GM19240 (cell line): ENCODE measurements at regions not wholly inside any gene's neighbourhood (a gene's known extent, or its start where the extent isn't known, plus 50 kb on each side); places are given as distances from the start of the nearest gene placed in this dataset.

Experiments
- DNase-seq: peaks from one replicate; pipeline ENCODE4 v3.0.0; 2011; ENCODE audit warnings: low spot score; ENCODE audit not compliant: insufficient read length

DNA sequence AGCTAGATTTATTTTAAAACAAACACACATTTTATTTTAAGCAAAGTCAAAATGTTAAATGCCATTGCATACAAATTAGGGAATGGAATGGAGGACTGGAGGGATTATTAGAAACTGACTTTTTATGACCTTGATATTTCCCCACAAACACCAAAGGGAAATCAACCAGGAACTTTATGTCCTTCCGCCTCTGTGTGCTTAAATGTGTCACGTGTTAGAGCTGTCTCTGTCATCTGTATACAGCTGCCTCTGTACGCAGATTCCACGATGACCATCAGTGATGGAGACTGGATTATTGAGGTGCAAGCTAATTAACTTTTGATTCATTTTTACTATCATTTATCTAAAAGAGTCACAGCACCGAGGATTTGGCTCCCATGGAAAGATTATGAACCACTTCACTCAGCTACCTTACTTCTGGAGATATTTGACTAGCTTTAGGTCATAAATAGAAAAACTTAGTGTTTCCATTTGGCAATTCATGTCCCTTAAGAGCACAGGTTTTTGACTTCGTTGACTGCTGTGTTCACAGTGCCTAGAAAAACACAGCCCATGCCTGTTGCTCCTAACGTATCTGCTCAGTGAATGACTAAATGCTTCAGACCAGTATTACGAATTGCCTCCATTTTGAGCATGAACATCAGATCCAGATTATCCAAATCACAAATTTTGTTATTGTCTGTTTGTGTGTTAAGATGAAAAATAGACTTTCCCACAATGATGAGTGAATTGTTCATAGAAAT is 1048.1 kb downstream of the MCTP2 start:
- DNase-seq, result no peak

DNA sequence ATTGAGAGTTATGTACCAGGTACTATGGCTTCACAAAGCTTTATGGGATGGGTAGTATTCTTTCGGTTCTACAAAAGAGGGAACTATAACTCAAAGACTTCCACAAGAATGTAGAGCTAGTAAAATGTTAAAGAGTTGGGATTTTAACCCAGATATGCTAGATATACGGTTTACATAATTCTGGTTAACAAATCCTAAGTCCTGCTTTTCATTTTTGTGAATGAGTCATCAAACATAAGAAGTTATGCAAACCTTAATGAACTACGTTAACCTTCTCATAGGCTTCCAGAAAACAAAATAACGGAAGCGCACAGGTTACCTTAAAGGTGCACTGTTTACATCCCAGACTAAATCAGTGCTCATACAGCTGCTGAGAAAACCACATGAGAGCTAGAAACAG is 1049.3 kb downstream of the MCTP2 start:
- no peak for DNase-seq

DNA sequence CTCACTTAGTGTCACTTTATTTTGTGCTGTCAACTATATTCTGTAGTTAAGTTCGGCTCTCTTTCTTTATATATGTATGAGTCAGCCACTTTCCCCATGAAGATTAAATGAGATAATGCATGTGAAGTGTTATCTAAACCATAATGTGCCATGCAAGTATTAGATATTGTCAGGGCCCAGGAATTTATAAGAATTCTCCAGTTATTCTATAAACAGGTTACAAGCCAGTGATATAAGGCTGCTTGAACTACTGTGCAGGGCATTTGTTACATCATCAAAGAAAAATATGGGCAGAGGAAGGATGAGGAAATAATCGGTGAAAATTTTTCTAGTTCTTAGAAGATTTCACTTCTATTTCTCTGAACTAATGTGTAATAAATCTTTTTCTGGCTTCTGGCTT is 1049.0 kb upstream of the NR2F2 start:
- no peak for DNase-seq

DNA sequence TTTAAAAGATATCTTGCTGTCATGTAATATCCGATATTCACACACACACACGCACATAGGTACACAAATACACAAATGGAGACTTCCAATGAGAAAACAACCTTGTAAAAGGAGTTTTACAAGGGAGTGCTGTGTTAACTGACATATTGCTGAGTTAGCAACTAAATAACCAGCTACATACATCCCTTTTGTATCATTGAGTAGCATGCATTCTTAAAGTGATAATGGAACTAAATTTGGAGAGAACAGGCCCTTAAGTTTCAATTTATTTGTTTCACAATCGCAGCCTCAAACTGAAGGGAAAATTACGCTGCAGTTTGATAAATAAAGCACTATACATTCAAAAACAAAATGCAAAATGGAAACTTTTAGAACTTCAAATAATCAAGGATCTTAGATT is 1046.0 kb upstream of the NR2F2 start:
- no peak for DNase-seq

DNA sequence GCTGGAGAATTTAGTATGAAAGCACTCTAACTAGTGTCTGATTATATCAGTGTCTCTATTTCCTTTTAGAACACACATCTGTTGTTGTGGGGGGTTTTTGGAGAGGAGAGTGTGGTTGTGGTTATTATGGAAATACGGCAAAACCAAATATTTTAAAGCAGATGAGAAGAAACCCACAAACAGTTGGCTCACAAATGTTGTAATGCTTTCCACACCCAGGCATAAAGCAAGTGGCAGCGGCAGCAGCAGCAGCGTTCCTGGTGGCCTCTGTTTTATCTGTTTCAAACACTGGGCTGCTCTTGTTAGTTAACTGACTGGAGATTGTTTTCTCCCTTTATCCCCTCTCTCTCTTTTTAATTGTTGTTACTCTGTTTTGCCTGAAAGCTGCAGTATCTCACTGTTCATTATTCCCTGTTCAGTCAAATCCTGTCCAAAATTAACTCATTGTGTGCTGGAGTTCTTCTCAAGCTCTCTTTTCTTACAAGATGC is 1045.5 kb upstream of the NR2F2 start:
- DNase-seq, result no peak

DNA sequence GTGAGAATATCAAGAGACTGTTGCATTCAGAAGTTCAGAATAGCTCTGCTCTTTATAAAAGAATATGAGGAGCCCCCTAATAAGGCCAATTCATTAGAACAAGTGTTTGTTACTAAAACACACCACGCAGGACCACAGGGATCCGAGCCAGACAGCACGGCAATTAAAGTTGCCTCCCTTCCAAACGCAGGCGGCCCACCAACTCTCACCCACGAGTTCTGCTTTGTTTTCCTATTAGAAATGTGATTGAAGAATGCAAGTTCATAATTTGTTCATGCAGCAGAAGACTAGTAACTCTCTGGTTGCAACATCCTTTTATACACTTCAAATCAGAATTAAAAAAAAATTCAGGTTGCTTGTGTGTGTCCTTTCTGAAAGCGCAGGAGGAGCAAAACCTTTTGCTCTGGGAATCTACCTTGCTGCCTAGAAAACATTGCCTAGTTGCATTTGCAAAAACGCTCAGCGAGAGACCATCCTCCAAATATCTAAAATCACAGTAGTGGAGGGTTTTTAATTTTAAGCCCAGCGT is 1044.1 kb upstream of the NR2F2 start:
- DNase-seq, result no peak

DNA sequence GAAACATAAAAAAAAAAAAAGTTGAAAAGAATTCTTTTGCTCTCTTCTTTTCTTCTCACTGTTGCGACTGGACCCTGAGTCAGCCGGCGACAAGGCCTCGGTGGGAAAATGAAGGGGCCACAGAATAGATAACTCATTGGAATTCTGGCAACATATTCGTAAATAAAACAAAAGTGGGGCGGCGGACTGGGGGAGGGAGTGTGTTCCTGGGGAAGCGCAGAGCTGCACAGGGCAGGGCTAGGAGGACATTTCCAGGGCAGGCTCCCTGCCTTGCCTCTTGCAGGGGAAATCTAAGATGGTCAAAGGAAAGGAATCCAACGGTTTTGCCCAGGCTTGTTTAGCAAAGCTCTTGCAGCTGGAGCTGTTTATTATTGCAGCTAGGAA is 1042.8 kb upstream of the NR2F2 start:
- DNase-seq, result no peak

DNA sequence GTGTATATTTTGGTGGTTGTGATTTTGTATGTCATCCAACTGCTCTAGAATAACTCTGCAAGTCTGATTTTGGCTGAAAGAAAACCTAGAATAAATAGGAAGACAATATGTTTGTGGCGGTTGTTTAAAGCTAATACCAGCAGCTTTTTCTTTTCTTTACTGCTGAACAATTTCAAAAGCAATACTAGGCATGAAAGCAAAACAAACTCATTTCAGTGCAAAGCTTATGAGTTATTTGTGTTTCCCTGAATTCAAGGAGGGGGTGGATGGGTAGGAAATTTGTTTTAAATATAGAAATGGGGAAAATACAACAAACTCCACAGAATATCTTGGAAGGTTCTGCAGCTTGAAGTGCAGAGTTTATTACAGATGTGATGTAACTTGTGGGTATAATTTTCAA is 1041.9 kb upstream of the NR2F2 start:
- no peak for DNase-seq

DNA sequence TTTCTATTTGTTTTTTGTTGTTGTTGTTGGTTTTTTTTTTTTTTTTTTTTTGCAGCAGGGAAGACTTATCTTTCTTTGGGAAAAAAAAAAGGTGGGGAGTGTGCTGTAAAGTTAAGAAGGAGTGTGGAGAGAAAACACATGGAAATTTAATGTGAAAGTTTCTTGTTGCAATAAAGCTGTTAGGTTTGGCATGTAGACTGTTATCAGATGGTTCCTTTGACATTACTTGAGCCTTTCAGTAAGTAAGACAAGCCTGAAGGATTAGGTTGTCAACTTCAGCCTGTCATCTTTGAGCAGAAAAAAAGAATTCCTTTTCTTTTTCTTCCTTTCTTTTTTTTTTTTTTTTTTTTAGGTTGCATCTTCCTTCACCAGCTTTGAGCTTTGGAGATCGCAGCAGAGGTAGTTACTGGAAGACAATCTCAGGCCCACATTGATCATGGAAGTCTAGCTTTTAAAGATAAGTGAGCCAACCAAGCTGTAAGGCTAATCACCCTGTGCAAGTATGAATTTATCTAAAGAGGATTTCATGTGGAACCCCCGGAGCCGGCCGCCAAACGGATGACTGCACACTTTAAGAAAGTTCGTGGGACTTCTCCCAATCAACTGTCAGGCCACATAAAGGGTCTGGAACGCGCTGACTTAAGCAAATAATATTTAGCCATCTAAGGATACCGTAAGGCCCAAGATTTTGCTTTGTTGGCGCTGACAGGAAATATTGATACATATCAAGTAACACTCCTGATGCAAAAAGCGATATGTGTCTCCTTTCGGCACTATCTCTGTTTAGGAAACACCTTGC is 1040.1 kb upstream of the NR2F2 start:
- no peak for DNase-seq

DNA sequence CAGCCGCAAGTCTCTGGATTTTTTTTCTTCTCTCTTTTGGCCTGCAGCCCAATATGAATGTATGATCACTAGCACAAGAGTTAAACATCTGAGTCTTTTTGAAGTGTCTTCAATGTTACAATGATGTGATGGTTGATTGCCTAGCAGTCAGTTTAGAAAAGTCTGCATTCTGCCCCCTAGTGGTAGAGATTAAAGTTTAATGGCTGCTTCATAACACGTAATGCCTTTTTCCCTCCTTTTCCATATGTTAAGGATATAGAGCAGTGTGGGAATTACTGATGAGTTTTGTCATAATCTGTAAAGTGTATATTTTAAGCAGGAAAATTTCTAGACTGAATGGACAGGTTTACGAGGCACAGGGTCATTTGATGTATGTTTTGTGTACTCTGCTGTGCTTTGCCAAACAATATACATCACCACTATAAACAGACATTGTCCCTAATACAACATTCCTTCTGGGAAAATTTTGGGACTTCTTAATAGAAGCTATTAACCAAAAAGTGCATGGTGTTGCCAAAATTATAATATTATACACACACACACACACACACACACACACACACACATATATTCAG is 1038.5 kb upstream of the NR2F2 start:
- DNase-seq, result no peak

DNA sequence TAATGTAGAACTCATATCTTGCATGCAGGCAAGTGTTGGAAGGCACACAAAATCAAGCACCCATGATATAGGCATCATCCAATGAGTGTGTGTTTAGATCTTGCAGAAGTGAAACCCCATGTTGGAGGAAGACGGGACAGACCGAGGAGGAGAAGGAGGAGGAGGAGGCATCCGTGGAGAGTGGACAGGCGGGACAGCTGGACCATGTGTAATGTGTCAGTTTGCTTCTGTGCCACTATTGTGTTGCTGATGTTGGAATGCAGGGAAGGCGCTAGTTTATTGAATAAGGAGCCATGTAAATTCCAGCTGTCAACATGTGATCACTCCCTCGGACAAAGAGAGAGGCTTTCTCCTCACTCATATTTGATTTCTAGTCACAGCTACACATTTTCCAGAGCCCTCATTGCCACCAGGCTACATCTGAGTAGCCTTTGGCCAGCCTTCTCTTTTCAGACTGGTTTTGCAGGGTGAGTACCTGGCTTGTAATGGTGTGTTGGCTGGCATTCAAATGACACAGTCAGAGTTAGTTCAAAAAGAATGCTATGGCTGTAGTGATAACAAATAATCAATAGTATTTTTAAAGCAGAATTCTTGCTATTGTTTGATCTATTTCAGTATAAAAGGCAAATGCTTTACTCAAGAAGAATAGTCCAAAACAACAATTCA is 1037.6 kb upstream of the NR2F2 start:
- DNase-seq, result no peak

DNA sequence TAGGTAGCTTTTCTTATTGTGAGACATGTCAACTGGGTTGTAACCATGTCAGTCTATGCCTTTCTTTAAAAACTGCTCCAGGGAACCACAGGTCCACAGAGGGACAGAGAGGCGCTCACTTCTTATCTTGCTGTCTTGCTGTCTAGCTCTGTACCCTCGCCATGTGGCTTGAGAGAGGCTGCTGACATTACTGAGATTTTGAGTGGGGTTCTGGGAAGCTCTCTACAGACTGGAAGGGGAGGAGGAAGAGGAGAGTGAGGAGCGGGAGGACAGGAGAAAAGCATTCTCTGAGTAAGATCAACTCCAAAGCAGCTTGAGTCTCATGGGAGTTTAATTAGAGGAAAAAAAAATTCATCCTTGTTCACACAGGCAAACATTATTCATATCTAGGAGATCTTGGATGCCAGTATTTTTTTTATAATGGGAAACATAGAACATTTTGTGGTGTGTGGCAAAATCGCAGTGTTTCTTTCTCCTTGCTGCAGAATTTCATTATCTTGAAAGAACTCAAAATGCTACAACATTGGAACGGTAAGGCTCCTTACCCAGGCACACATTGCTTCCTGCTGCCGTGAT is 1037.0 kb upstream of the NR2F2 start:
- no peak for DNase-seq

DNA sequence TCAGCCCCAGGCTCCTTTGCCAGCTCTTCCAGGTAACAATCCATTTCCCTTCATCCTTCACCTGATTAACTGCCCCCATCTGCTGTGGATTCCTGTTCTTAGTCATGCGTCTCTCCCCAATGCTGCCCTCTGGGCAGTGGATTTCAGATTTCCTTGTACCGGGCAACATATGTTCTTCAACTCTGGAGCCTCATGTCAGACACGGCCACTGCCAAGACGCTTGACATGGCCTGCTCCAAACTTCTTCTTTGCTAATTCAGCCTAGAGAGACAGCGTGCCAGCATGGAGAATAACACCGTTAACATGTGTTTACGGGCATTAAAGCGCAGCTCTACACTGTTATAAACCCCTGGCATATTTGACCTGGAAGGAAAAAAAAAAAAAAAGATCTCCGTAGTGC is 1035.1 kb upstream of the NR2F2 start:
- DNase-seq, result no peak

DNA sequence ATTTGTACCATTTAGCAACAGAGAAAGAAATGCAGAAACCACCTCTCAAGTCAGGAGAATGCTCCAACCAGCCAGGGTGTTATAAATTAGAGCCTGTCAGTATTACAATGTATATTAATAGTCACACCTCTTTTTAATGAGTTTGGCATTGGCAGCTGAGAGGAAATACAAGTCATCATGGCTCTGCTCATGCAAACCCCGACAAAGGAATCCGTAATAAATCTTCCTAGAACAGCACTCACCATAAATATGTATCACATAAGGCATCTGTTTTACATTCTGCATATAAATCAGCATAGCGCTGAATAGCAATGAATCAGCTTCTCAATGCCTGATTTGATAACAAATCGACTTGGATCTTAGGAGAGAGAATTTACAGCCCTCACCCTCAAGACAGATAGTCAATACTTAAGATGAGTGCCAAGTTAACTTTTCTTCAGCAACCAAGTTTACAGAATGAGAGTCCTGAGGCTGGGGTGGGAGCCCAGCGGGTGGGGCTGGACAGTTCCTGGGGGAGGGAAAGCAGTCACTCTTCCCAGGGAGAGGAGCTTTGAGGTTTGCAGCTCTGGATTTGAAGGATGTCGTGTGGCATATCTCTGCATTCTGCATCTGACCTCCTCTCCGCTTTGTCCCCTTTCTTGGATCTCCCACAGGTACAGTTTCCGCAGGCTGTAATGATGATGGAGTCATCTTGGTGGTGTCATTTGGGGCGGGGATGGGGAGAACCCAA is 1034.4 kb upstream of the NR2F2 start:
- no peak for DNase-seq

DNA sequence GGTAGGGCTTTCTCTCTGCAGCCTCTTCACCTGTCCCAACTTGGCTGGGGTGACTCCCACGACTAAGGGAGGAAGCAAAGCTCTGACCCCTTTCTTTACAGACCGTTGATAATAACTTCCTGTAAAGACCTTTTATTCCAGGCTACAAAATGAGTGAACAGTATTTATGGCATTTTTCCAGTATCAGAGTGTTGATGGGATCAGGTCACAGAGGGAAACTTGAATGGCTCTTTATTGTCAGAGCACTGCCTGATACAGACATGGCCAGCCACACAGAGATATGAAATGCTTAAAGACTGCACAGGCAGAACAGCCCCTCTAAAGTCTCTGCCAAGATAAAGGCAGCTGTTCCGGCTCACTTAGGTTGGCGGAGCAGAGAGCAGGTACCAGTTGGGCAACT is 1033.9 kb upstream of the NR2F2 start:
- DNase-seq, result no peak

DNA sequence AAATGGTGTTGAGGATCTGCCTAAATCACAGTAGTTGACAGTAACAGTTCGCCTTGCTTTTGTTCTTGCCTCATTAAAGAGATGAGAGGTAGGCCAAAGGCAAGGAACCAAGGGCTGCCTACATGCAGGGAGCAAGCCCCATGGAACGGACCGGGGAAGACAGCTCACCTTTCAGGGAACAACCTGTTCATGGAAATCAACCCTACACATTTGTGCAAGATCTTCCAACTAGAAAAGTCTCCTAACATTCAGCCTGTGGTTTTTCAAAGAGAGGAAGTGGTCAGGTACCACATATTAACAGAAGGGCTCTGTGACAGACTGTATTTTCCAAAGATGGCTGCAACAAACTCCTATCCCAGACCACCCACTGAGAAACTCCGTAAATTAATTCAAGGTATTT is 1031.8 kb upstream of the NR2F2 start:
- DNase-seq, result no peak

DNA sequence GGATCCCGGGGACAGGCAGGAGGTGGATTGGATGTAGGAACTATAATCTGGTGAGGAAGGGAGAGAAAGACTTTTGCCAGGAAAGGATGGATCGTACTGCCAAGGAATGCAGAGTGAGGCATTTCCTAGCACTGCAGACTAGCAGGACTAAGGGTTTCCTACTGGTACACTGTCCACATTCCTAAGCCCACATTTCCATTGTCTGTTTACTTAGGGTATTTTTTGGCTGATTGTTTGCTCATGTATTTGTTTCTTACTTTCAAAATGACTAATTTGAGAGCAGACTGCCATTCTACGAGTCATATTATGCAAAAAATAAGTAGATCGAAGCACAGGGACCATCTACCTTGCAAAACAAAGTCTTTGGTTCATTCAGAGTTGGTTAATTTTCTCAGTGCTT is 1029.5 kb upstream of the NR2F2 start:
- no peak for DNase-seq

DNA sequence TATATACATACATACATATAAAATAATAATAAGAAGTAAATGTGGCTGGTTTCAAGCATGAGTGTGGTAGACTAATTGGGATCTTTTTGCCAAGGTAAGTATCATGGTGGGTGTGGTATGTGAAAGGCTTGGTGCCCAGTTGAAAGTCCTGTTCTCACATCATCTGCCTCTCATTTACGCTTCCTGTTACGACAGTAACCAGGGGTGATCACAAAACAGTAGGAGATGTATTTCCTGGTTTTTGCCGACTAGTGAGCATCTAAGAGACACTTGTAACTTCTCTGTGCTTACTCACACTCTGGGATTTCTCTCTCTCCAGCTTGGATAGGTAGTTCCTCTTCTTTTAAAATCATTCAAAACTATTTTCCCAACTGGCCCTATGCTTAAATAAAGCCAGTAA is 1028.3 kb upstream of the NR2F2 start:
- DNase-seq, result no peak

DNA sequence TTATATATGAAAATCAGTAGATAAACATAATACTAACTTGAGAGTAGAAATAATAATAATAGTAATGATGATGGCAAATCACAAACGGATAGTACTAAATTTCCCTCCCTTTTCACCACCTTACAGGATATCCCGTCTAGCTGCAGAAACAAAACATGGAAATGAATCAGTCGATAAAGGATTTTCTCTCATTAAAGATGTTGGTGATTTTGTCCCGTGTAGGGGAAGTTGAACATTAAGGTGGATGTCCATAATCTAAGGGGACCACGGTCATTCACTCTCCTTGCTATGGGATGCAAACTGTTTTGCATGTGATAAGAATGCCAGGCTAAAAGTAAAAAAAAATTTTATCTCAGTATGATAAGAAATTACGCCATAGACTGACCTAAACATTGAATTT is 1027.7 kb upstream of the NR2F2 start:
- no peak for DNase-seq

DNA sequence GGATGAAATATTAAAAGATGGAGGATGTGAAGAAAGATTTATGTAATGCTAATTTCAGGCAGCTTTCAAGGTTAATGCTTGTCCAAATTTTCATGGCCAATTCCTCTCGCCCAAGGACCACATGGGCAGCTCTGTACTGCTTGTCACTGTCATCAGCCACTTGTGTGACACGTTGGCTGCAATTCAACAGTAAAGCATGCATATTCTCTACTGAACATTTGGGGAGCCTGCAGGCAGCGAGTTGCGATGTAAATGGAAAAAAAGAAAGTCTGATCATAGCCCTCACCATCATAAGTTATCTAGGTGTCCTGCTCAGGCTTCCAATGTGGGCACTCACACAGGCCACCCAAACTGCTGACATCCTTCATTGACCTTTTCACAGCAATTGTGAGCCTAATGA is 1026.8 kb upstream of the NR2F2 start:
- no peak for DNase-seq
